ENCODE measurements at regions not wholly inside any gene's neighbourhood (a gene's known extent, or its start where the extent isn't known, plus 50 kb on each side); places are given as distances from the start of the nearest gene placed in this dataset.

DNA sequence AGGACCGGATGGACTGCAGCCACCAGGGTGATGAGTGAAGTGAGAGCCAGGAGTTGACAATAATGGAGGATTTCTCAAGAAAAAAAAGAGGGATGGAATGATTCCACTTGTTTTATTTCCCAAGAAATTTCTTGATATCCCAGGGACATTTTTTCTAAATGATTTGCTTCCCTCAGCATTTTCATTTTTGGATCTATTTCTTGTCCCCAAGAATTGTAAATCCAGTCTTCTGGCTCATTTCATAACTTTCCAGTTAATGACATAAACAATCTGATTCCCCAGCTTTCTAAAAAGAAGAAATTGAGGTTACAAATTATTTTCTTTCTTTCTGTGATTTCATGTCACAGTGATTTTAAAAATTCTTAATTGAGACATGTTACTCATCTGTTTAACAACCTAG is 446.5 kb downstream of the PRR16 start:
- Histone ChIP-seq H3K27ac (ENCODE audit: insufficient read depth, low read length) (no peak overlapping the region), H3K4ac (ENCODE audit: low read depth, low read length) (no peak overlapping the region), H4K5ac (ENCODE audit: low read depth, low read length) (no peak overlapping the region), H3K14ac (replicated peaks; ENCODE audit: low read depth, low read length) (no peak overlapping the region), H4K8ac (ENCODE audit: low read depth in 2 of 2, low read length in 2 of 2) (no peak overlapping the region), H2BK5ac (ENCODE audit: low read depth, low read length, poor library complexity, severe bottlenecking) (no peak overlapping the region), H2BK15ac (ENCODE audit: low read depth, low read length) (no peak overlapping the region), H3K4me1 (ENCODE audit: control insufficient read depth, insufficient read depth, low read length) (no peaks in the 10 kb centered on the region), H3K4me3 (ENCODE audit: insufficient read depth, low read depth, low read length) (no peak overlapping the region), H2AK5ac (ENCODE audit: low read depth, low read length) (no peak overlapping the region), H3K4me2 (ENCODE audit: low read depth, low read length) (no peak overlapping the region), H3K56ac (ENCODE audit: extremely low read depth, insufficient read depth, low read length) (no peak overlapping the region), H4K20me1 (ENCODE audit: insufficient read depth, low read length) (no peaks in the 10 kb centered on the region), H3K23ac (ENCODE audit: low read depth, low read length) (no peak overlapping the region), H2AFZ (replicated peaks; ENCODE audit: low read length, poor library complexity) (no peak overlapping the region), H2AK9ac (replicated peaks; ENCODE audit: low read depth, low read length, poor library complexity) (no peak overlapping the region), H3K36me3 (ENCODE audit: control insufficient read depth, insufficient read depth, low read length) (no peaks in the 10 kb centered on the region), H3K79me1 (ENCODE audit: low read depth in 1 of 2, low read length in 2 of 2) (no peaks in the 10 kb centered on the region), H3K9me1 (ENCODE audit: insufficient read depth, low read length) (no peaks in the 10 kb centered on the region), H3K9ac (ENCODE audit: low read depth, low read length) (no peak overlapping the region), H3K9me3 (ENCODE audit: control insufficient read depth, insufficient read depth, low read length) (no peaks in the 10 kb centered on the region), H3K18ac (ENCODE audit: low read depth, low read length) (no peak overlapping the region), H4K91ac (ENCODE audit: insufficient read depth, low read depth, low read length) (no peak overlapping the region), H3K27me3 (ENCODE audit: control insufficient read depth, insufficient read depth, low read length) (no peaks in the 10 kb centered on the region), H2BK20ac (ENCODE audit: low read depth, low read length) (no peak overlapping the region), H2BK120ac (ENCODE audit: low read depth, low read length) (no peak overlapping the region)
- in situ Hi-C loops (cut with MboI; ENCODE audit: low sequenced_read_pairs) = no loop called here
- intact Hi-C loops (cut with micrococcal nuclease) = no loop called here
- TF ChIP-seq RFX5 (IDR thresholded peaks at IDR 0.05; ENCODE audit: low read depth, low read length) (no peak), MAFK (IDR thresholded peaks at IDR 0.05; ENCODE audit: low read depth, low read length) (peak; percentile 71)
- no TSS peak for BruUV-seq (replicated peaks)
- dilution Hi-C loops (cut with HindIII; ENCODE audit: low sequenced_read_pairs, unreplicated experiment) = no loop called here
- CTCF ChIA-PET = no interaction called here
- no peak for DNase-seq
- POLR2A ChIA-PET (ENCODE audit: unreplicated experiment) = no interaction called here
- ATAC-seq (ENCODE audit: low read depth) = no peak
- WGBS, 2 experiments (ENCODE audit: extremely low coverage in 2 of 2, insufficient read length in 1 of 2) = no CpG with 5 or more reads among the region's 1 CpG

All from IMR-90 (cell line).